Mucosa of rectum (tissue), 2 donors: ENCODE measurements at regions not wholly inside any gene's neighbourhood (a gene's known extent, or its start where the extent isn't known, plus 50 kb on each side); places are given as distances from the start of the nearest gene placed in this dataset.

Experiments
- H3K27ac ChIP-seq, 2 donors: one replicate each; pipeline ENCODE4 v1.7.0; 2013; ENCODE audit warnings: inconsistent platforms in 2 of 2, low read depth in 2 of 2, low read length in 2 of 2
- H3K27me3 ChIP-seq, 2 donors: one replicate each; pipeline ENCODE4 v1.7.0; 2013; ENCODE audit warnings: low read length in 2 of 2; ENCODE audit not compliant: control insufficient read depth in 2 of 2, insufficient read depth in 2 of 2
- H3K36me3 ChIP-seq, 2 donors: one replicate each; pipeline ENCODE4 v1.7.0; 2013; ENCODE audit warnings: low read length in 2 of 2; ENCODE audit not compliant: control insufficient read depth in 2 of 2, insufficient read depth in 2 of 2
- H3K4me1 ChIP-seq, 2 donors: one replicate each; pipeline ENCODE4 v1.7.0; 2013; ENCODE audit warnings: low read length in 2 of 2, mild to moderate bottlenecking in 1 of 2; ENCODE audit not compliant: control insufficient read depth in 2 of 2, insufficient read depth in 2 of 2
- H3K4me3 ChIP-seq, 2 donors: one replicate each; pipeline ENCODE4 v1.7.0; 2013; ENCODE audit warnings: low read length in 2 of 2
- H3K9ac ChIP-seq, 2 donors: one replicate each; pipeline ENCODE4 v1.7.0; 2013; ENCODE audit warnings: low read length in 2 of 2, low read depth in 1 of 2, mild to moderate bottlenecking in 1 of 2
- H3K9me3 ChIP-seq, 2 donors: one replicate each; pipeline ENCODE4 v1.7.0; 2013; ENCODE audit warnings: low read length in 2 of 2; ENCODE audit not compliant: control insufficient read depth in 2 of 2
- donor health status: healthy.
- donor health status: Normal muscosa, but diverticular disease.

- no peaks in the 10 kb centered on the region for H3K27me3 ChIP-seq
- no peaks in the 10 kb centered on the region for H3K4me1 ChIP-seq
- no peaks in the 10 kb centered on the region for H3K9me3 ChIP-seq
- H3K27ac ChIP-seq, result no peak overlapping the region
- no peak overlapping the region for H3K4me3 ChIP-seq
- H3K36me3 ChIP-seq, result no peaks in the 10 kb centered on the region
- H3K9ac ChIP-seq, result no peak overlapping the region
Measured at GRCh38 chr1:189606795-189607476, 870.7 kb downstream of the BRINP3 start.

- Histone ChIP-seq H3K4me3 (no peak overlapping the region), H3K27me3 (no peaks in the 10 kb centered on the region), H3K36me3 (no peaks in the 10 kb centered on the region), H3K27ac (no peak overlapping the region), H3K9me3 (no peaks in the 10 kb centered on the region), H3K9ac (no peak overlapping the region), H3K4me1 (no peaks in the 10 kb centered on the region)
Measured at GRCh38 chr1:189607477-189608096, 870.1 kb downstream of the BRINP3 start.

- H3K9ac ChIP-seq, result no peak overlapping the region
- H3K9me3 ChIP-seq, result no peaks in the 10 kb centered on the region
- no peaks in the 10 kb centered on the region for H3K4me1 ChIP-seq
- H3K27me3 ChIP-seq, result no peaks in the 10 kb centered on the region
- H3K27ac ChIP-seq, result no peak overlapping the region
- H3K36me3 ChIP-seq, result no peaks in the 10 kb centered on the region
- no peak overlapping the region for H3K4me3 ChIP-seq
Measured at GRCh38 chr1:189609167-189609566, 868.5 kb downstream of the BRINP3 start.

- no peaks in the 10 kb centered on the region for H3K4me1 ChIP-seq
- no peak overlapping the region for H3K27ac ChIP-seq
Measured at GRCh38 chr1:189616893-189617292, 860.8 kb downstream of the BRINP3 start.

GRCh38 chr1:189619682-189620332, 857.9 kb downstream of the BRINP3 start:
- Histone ChIP-seq H3K27ac (no peak overlapping the region), H3K9me3 (no peaks in the 10 kb centered on the region), H3K27me3 (no peaks in the 10 kb centered on the region), H3K4me1 (no peaks in the 10 kb centered on the region), H3K4me3 (no peak overlapping the region), H3K36me3 (no peaks in the 10 kb centered on the region), H3K9ac (no peak overlapping the region)

More at GRCh38 chr1:189616893-189617292, 860.8 kb downstream of the BRINP3 start:
- H3K36me3 ChIP-seq, result no peaks in the 10 kb centered on the region
- H3K9ac ChIP-seq, result no peak overlapping the region
- no peak overlapping the region for H3K4me3 ChIP-seq
- H3K27me3 ChIP-seq, result no peaks in the 10 kb centered on the region
- no peaks in the 10 kb centered on the region for H3K9me3 ChIP-seq

- Histone ChIP-seq H3K9ac (no peak overlapping the region), H3K4me1 (no peaks in the 10 kb centered on the region), H3K36me3 (no peaks in the 10 kb centered on the region), H3K27me3 (no peaks in the 10 kb centered on the region), H3K9me3 (no peaks in the 10 kb centered on the region), H3K4me3 (no peak overlapping the region), H3K27ac (no peak overlapping the region)
Measured at GRCh38 chr1:189620471-189620870, 857.2 kb downstream of the BRINP3 start.

GRCh38 chr1:189623336-189623735, 854.3 kb downstream of the BRINP3 start:
- Histone ChIP-seq H3K36me3 (no peaks in the 10 kb centered on the region), H3K9me3 (no peaks in the 10 kb centered on the region), H3K9ac (no peak overlapping the region), H3K27ac (no peak overlapping the region), H3K4me1 (no peaks in the 10 kb centered on the region), H3K27me3 (no peaks in the 10 kb centered on the region), H3K4me3 (no peak overlapping the region)

- no peak overlapping the region for H3K9ac ChIP-seq
- no peaks in the 10 kb centered on the region for H3K9me3 ChIP-seq
- no peaks in the 10 kb centered on the region for H3K27me3 ChIP-seq
- no peaks in the 10 kb centered on the region for H3K4me1 ChIP-seq
- H3K27ac ChIP-seq, result no peak overlapping the region
- H3K36me3 ChIP-seq, result no peaks in the 10 kb centered on the region
- H3K4me3 ChIP-seq, result no peak overlapping the region
Measured at GRCh38 chr1:189627427-189627826, 850.2 kb downstream of the BRINP3 start.

- H3K4me1 ChIP-seq, result no peaks in the 10 kb centered on the region
- H3K27me3 ChIP-seq, result no peaks in the 10 kb centered on the region
- no peak overlapping the region for H3K9ac ChIP-seq
- no peak overlapping the region for H3K4me3 ChIP-seq
- H3K36me3 ChIP-seq, result no peaks in the 10 kb centered on the region
- H3K27ac ChIP-seq, result no peak overlapping the region
- no peaks in the 10 kb centered on the region for H3K9me3 ChIP-seq
Measured at GRCh38 chr1:189628857-189629256, 848.8 kb downstream of the BRINP3 start.

- H3K4me1 ChIP-seq, result no peaks in the 10 kb centered on the region
- H3K36me3 ChIP-seq, result no peaks in the 10 kb centered on the region
- H3K27ac ChIP-seq, result no peak overlapping the region
- H3K9ac ChIP-seq, result no peak overlapping the region
- H3K9me3 ChIP-seq, result no peaks in the 10 kb centered on the region
- no peak overlapping the region for H3K4me3 ChIP-seq
- H3K27me3 ChIP-seq, result no peaks in the 10 kb centered on the region
Measured at GRCh38 chr1:189633658-189634057, 844.0 kb downstream of the BRINP3 start.
